ENCODE measurements at regions not wholly inside any gene's neighbourhood (a gene's known extent, or its start where the extent isn't known, plus 50 kb on each side); places are given as distances from the start of the nearest gene placed in this dataset.

GRCh38 chrX:4764888-4765287, 1051.4 kb upstream of the PRKX start:
- DNase-seq, result no peak
- H3K36me3 ChIP-seq (ENCODE audit: low read depth), result no peaks in the 10 kb centered on the region
- TF ChIP-seq, protein P1, sequence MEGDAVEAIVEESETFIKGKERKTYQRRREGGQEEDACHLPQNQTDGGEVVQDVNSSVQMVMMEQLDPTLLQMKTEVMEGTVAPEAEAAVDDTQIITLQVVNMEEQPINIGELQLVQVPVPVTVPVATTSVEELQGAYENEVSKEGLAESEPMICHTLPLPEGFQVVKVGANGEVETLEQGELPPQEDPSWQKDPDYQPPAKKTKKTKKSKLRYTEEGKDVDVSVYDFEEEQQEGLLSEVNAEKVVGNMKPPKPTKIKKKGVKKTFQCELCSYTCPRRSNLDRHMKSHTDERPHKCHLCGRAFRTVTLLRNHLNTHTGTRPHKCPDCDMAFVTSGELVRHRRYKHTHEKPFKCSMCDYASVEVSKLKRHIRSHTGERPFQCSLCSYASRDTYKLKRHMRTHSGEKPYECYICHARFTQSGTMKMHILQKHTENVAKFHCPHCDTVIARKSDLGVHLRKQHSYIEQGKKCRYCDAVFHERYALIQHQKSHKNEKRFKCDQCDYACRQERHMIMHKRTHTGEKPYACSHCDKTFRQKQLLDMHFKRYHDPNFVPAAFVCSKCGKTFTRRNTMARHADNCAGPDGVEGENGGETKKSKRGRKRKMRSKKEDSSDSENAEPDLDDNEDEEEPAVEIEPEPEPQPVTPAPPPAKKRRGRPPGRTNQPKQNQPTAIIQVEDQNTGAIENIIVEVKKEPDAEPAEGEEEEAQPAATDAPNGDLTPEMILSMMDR (IDR thresholded peaks at IDR 0.05), result no peak
- intact Hi-C loops (cut with DNase I, micrococcal nuclease), result no loop called here
- no peak overlapping the region for H3K4me3 ChIP-seq
- H3K4me1 ChIP-seq (ENCODE audit: low read depth), result no peaks in the 10 kb centered on the region
- no peak for ATAC-seq
- no peaks in the 10 kb centered on the region for H3K9me3 ChIP-seq

DNA sequence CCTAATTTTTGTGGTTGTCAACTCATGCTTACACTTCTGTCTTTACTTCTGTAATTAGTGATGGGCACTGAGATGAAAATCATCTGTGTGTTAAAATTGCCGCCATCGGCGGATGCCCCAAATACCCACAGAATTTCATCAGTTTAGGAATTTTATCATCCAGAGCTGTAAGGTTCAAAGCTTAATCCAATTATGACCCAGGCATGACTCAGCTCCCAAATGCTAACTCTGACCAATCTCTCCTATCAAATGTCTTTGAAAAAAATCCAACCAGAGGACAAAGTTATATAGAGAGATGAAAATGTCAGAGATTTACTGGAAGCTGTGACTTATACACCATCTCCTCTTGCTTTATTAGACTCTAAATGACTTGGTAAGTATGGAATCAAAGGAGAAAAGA, 1048.7 kb upstream of the PRKX start:
- ATAC-seq (no peak), DNase-seq (no peak)
- H3K4me3 ChIP-seq, result no peak overlapping the region
- intact Hi-C loops (cut with DNase I, micrococcal nuclease), result no loop called here
- H3K36me3 ChIP-seq (ENCODE audit: low read depth), result no peaks in the 10 kb centered on the region
- H3K4me1 ChIP-seq (ENCODE audit: low read depth), result no peaks in the 10 kb centered on the region
- TF ChIP-seq, protein P1 (IDR thresholded peaks at IDR 0.05), result no peak
- H3K9me3 ChIP-seq, result no peaks in the 10 kb centered on the region

DNA sequence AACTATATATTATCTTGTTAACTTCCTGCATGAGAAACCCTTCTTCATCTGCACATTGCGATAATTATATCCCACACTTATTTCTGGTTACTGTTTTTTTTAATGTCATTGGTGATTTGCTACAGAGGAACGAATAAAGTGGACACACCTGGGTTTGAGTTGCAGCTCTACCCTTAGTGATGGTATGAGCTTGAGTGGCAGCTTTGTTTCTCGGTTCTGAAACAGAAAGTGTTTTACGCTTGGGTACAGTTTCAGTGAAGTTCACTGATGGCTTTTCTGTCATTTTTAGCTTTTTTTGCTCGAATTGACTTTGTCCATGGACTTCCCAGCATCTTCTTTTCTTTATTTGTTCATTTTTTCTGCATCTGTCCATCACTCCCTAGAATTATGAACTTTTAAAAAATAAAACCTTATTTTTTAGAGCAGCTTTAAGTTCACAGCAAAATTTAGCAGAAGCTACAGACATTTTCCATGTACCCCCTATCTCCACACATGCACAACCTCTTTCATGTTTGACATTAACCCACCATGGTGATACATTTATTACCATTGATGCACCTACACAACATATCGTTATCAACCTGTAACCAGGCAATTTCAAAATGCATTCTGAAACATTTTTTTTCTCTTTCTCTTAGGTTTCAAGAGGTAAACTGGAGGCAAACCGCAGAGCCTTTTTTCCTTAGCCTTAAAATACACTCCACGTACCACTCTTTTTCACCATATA, 1041.6 kb upstream of the PRKX start:
- no peaks in the 10 kb centered on the region for H3K36me3 ChIP-seq (ENCODE audit: low read depth)
- H3K9me3 ChIP-seq, result no peaks in the 10 kb centered on the region
- no peak for DNase-seq
- TF ChIP-seq, protein P1 (IDR thresholded peaks at IDR 0.05), result no peak
- ATAC-seq, result no peak
- H3K4me3 ChIP-seq, result no peak overlapping the region
- H3K4me1 ChIP-seq (ENCODE audit: low read depth), result no peaks in the 10 kb centered on the region
- intact Hi-C loops (cut with DNase I, micrococcal nuclease), result no loop called here

GRCh38 chrX:4741024-4741423, 1027.6 kb upstream of the PRKX start:
- Histone ChIP-seq H3K4me3 (no peak overlapping the region), H3K9me3 (no peaks in the 10 kb centered on the region), H3K36me3 (ENCODE audit: low read depth) (no peaks in the 10 kb centered on the region), H3K4me1 (ENCODE audit: low read depth) (no peaks in the 10 kb centered on the region)
- TF ChIP-seq, protein P1 (IDR thresholded peaks at IDR 0.05), result no peak
- intact Hi-C loops (cut with DNase I, micrococcal nuclease), result no loop called here
- ATAC-seq (no peak), DNase-seq (no peak)

- TF ChIP-seq, protein P1 (IDR thresholded peaks at IDR 0.05), result no peak
- Histone ChIP-seq H3K4me3 (no peak overlapping the region), H3K4me1 (ENCODE audit: low read depth) (no peaks in the 10 kb centered on the region), H3K36me3 (ENCODE audit: low read depth) (no peaks in the 10 kb centered on the region), H3K9me3 (peaks cover 7% of the 10 kb centered on the region)
- DNase-seq (no peak), ATAC-seq (no peak)
- intact Hi-C loops (cut with DNase I, micrococcal nuclease), result no loop called here
Measured at GRCh38 chrX:4735299-4735698, 1021.9 kb upstream of the PRKX start.

Data from mucosa of descending colon (tissue), 3 donors.